HG03139 (cell line): ENCODE measurements at regions not wholly inside any gene's neighbourhood (a gene's known extent, or its start where the extent isn't known, plus 50 kb on each side); places are given as distances from the start of the nearest gene placed in this dataset.

Experiments used
- ATAC-seq: cut with Tn5 transposase; IDR thresholded peaks from one replicate; pipeline ENCODE4 v1.9.1; 2021; ENCODE audit not compliant: unreplicated experiment

- no peak for ATAC-seq
Measured at GRCh38 chrX:6909396-6909795, 238.1 kb upstream of the STS start.

DNA sequence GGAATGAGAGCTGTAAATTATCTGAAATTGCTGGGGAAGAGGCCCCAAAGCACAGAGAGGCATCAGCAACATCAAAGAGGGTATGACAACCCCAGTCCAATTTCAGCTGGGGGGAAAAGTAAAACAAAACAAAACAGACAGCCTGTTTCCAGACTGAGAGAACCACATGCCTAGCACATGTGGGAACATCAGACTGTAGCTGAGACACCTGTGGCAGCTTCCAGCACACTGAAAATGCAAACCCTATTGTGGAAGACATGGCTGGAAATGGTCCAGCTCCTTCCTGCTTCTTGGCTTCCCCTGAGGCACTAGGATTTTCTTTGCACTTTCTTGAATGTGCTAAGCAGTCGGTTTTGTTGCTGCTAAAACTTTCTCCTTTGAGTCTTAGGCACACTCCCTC is 240.9 kb upstream of the STS start:
- ATAC-seq = no peak

DNA sequence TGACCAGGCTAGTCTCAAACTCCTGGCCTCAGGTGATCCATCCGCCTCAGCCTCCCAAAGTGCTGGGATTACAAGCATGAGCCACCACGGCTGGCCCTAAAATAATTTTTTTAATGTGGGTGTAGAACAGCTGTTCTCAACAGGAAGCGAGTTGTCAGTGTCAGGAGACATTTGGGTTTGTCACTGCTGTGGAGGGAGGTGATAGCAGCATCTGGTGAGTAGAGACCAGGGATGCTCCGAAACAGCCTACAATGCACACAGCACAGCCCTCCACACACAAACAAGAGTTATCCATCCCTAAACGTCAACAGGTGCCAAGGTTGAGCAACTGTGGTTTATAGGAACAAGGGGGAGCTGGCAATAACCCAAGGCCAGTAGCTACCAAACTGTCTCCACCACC is 243.4 kb upstream of the STS start:
- ATAC-seq = no peak

GRCh38 chrX:6898371-6898770 is 249.1 kb upstream of the STS start:
- ATAC-seq = no peak

GRCh38 chrX:6891404-6891803 is 256.1 kb upstream of the STS start:
- ATAC-seq = no peak

DNA sequence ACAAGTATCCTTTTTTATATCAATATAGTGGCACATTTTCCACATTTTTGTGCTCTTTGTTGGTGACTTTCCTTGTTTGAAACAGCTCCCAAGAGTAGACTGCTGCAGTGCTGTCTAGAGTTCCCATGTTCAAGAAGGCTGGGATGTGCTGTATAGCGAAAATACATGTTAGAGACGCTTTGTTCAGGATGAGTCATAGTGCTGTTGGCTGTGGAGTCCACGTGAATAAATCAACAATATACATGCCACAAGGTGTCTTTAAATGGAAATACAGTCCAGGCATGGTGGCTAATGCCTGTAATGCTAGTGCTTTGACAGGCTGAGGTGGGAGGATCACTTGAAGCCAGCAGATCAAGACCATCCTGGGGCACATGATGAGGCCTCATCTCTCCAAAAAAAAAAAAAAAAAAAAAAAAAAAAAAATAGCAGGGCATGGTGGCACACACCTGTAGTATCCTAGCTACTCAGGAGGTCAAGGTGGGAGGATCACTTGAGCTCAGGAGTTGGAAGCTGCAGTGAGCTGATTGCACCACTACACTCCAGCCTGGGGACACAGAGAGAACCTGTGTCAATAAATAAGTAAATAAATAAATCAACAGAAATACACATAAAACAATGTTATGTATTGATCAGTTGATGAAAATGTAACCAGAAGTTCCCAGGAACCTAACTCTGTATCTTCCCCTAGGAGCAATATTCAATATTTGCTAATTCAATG is 256.8 kb upstream of the STS start:
- no peak for ATAC-seq

- no peak for ATAC-seq
Measured at GRCh38 chrX:6885909-6886308, 261.6 kb upstream of the STS start.

GRCh38 chrX:6885396-6885795 is 262.1 kb upstream of the STS start:
- no peak for ATAC-seq

- ATAC-seq = no peak
Measured at GRCh38 chrX:6861456-6861855, 286.1 kb upstream of the STS start.

GRCh38 chrX:6857749-6858148 is 289.8 kb upstream of the STS start:
- no peak for ATAC-seq

DNA sequence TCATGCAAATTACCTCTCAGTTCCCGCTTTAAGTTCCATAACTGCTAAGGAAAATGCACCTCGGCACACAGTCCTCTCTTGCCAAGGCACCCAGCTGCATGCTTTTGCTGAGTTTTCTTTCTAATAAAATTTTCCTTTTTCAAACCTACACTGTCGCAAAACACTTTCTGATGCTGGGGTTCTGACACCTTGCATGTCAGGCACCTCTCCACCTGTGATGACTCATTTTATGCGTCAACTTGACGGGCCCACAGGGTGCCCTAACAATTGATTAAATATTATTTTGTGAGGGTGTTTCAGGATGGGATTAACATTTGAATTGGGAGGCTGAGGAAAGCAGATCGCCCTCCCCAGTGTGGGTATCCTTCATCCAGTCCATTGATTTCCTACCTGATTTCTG is 291.0 kb upstream of the STS start:
- no peak for ATAC-seq

DNA sequence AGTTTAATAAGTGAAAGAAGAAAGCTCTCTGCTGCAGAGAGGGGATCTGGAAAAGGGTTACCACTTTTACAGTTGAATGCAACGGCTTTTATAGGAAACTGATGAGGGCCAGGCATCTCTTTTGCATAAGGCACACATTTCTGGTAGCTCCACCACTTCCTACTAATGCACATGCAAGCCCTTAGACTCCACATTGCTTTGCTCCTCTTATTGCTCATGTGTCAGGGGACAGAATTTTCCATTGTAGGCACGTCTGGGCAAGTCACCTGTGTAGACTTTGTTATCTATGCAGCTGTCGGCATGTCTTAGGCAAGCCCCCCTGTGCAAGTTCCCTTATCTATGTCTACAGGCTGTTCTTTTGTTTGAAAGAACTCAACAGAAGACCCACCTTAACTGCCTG is 294.6 kb upstream of the STS start:
- no peak for ATAC-seq

GRCh38 chrX:6852121-6852520 is 295.4 kb upstream of the STS start:
- ATAC-seq = no peak

- no peak for ATAC-seq
Measured at GRCh38 chrX:6851140-6851539, 296.4 kb upstream of the STS start.

- ATAC-seq = no peak
Measured at GRCh38 chrX:6849716-6850414, 297.6 kb upstream of the STS start.

DNA sequence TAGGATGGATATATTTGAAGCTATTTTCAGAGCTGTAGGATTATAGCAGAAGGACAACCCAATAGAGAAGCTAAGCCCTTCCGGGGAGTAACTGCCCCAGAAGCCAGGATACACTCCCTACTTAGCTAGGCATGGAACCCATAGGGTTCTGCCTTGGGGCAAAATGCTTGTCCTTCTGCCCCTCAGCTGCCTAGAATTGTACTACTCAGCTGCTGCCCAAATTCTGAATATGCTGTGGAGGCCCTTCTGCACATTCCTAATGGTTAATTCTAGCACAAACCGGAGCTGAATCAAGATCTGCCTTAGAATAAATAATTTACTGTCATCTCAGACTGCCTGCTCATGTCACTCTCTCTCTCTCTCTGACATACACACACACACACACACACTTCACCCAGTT is 297.7 kb upstream of the VCX3A start:
- ATAC-seq = no peak

GRCh38 chrX:6826856-6827255 is 291.9 kb upstream of the VCX3A start:
- no peak for ATAC-seq

GRCh38 chrX:6821730-6822129 is 286.8 kb upstream of the VCX3A start:
- ATAC-seq = no peak

DNA sequence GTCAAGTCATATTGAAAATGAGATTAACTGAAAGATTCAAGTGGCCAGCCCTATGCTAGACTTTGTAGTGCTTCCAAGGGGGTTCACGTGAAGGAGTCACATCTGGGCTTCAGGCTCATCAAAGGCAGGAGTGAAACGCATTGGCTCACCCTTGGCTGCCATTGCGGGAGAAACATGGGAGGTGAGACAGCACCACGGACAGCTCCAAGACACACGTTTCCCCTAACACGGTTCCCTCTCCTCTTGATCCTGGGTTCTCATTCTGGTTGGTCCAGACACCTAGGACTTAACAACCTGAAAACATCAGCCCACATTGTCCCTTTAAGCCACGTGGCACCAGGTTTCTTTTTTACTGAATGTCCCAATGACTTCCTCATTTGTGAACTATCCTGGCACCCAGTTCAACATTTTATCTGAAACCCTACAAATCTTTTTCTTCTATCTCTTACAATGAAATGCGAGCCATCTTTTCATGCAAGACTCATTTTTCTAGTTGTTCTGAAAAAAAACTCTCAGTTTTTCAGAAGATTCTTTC is 279.0 kb upstream of the VCX3A start:
- no peak for ATAC-seq

DNA sequence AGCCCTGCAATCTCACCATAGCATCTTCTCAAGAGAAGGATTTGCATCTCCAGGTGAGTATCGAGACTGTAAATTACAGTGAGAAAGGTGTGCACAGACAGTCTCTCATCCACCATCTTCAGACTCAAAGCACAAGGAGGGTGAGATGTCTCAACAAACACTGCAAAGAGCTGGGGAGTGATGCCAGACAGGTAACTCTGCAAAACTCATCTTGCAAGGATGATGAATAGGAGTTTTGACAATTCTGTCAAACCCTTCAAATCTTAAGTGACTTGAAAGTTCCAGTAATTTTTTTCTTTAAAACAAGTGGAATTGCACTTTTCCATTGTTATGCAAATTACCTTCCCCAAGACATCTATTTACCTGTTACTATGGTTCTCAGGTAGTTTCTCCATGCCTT is 277.2 kb upstream of the VCX3A start:
- no peak for ATAC-seq

DNA sequence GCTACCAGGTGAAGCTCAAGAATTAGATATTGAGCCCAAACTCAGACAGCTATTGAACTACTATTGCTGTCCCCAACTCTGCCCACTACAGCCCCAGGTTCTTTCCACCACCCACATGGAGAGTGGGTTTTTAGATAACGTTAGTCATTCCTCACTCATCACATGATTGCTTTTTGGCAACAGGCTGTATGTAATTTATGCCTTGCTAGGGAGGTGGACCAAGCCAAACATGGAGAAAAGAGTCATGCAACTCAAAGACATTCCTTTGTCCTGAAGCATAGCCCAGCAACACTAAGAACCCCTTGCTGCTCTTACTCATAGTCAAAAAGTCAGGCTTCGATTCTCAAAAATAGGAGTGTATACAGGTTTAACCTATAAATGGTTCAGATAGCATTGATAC is 275.9 kb upstream of the VCX3A start:
- no peak for ATAC-seq

DNA sequence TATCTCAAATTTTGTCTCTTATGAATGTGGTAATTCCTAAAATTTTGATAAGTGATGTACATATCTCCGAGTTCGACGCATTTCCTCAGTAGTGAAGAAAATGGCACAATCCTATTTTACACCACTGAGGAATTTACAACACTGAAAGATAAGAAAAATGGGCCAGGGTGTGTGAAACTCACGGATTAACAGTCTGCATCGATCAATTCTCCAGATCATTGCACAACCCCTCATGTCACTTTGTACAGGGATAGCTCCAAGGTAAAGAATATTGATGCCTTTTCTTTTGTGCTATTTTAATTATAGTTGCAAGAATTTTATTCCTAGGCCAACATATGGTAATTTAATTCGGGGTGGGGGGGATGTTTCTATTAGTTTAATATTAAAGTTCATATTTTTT is 268.7 kb upstream of the VCX3A start:
- ATAC-seq = no peak

GRCh38 chrX:6793000-6793399 is 258.1 kb upstream of the VCX3A start:
- ATAC-seq = no peak
